Lung (tissue), 11 donors: ENCODE measurements at regions not wholly inside any gene's neighbourhood (a gene's known extent, or its start where the extent isn't known, plus 50 kb on each side); places are given as distances from the start of the nearest gene placed in this dataset.

Source experiments
- ATAC-seq: fragments of 200-7000 bp; cut with Tn5 transposase; one replicate; pipeline ENCODE4 v1.9.1; 2020; ENCODE audit warnings: moderate number of reproducible peaks; ENCODE audit not compliant: insufficient read depth, low FRiP score
- DNase-seq, 3 donors: peaks; one replicate each; pipeline ENCODE4 v3.0.0-alpha.2; 2013 to 2017
- H3K27ac ChIP-seq, 2 donors: one replicate each; pipeline ENCODE4 v1.5.1; 2013; ENCODE audit warnings: mild to moderate bottlenecking in 2 of 2, moderate library complexity in 2 of 2, control low read depth in 1 of 2, inconsistent platforms in 1 of 2, low read depth in 1 of 2, low read length in 1 of 2
- H3K27me3 ChIP-seq, 3 donors: one replicate each; pipeline ENCODE4 v1.5.1; 2013; ENCODE audit warnings: low read length in 2 of 3; ENCODE audit not compliant: control insufficient read depth in 3 of 3, insufficient read depth in 3 of 3
- H3K36me3 ChIP-seq, 4 donors: one replicate each; pipeline ENCODE4 v1.5.1; 2013; ENCODE audit warnings: low read length in 4 of 4, mild to moderate bottlenecking in 1 of 4, moderate library complexity in 1 of 4; ENCODE audit not compliant: control insufficient read depth in 4 of 4, insufficient read depth in 4 of 4
- H3K4me1 ChIP-seq, 5 donors: one replicate each; pipeline ENCODE4 v1.5.1; 2013; ENCODE audit warnings: low read length in 5 of 5, mild to moderate bottlenecking in 2 of 5, moderate library complexity in 1 of 5; ENCODE audit not compliant: control insufficient read depth in 5 of 5, insufficient read depth in 5 of 5
- H3K4me3 ChIP-seq: one replicate; pipeline ENCODE4 v1.5.1; 2013; ENCODE audit warnings: mild to moderate bottlenecking, control low read depth, moderate library complexity
- H3K9ac ChIP-seq, 2 donors: one replicate each; pipeline ENCODE4 v1.5.1; 2013; ENCODE audit warnings: low read length in 2 of 2, control low read depth in 1 of 2; ENCODE audit not compliant: insufficient read depth in 1 of 2
- H3K9me3 ChIP-seq, 4 donors: one replicate each; pipeline ENCODE4 v1.5.1; 2013; ENCODE audit warnings: low read length in 3 of 4, mild to moderate bottlenecking in 1 of 4, moderate library complexity in 1 of 4; ENCODE audit not compliant: control insufficient read depth in 4 of 4, insufficient read depth in 3 of 4
- CTCF ChIP-seq: IDR thresholded peaks from 2 replicates; pipeline ENCODE4 v1.5.1; 2012; ENCODE audit warnings: mild to moderate bottlenecking; ENCODE audit errors: control extremely low read depth, extremely low read depth
- WGBS, 2 donors: extraction: QIAGEN DNeasy Blood & Tissue Kit; methylation state at CpG; one replicate each; pipeline ENCODE4 v1.1.7; 2013; 5-methylcytosine and 5-hydroxymethylcytosine counted together
- donor health status: control.
- donor health status: control.
- donor health status: Bipolar disorder and iron deficiency.
- donor health status: healthy.
- donor health status: DM: yes; HTN: yes; CAD: no.

- Histone ChIP-seq H3K9me3 (peaks cover 0 to 2% (median 0%) of the 10 kb centered on the region in 4 donors), H3K27me3 (no peaks in the 10 kb centered on the region), H3K9ac (no peak overlapping the region), H3K4me1 (no peaks in the 10 kb centered on the region), H3K36me3 (no peaks in the 10 kb centered on the region), H3K4me3 (no peak overlapping the region), H3K27ac (no peak overlapping the region)
- DNase-seq (no peak), ATAC-seq (no peak)
- WGBS, 2 donors: 84 to 91% methylated on average over 38 to 39 of the region's 39 CpGs
- no peak for TF ChIP-seq CTCF
These were observed 164.4 kb upstream of the ALG10B start for GRCh38 chr12:38151991-38152700.

GRCh38 chr12:38152816-38153736 is 163.5 kb upstream of the ALG10B start:
- WGBS, 2 donors: 87 to 89% methylated on average over 53 of the region's 53 CpGs
- H3K4me3 ChIP-seq: no peak overlapping the region
- H3K36me3 ChIP-seq: no peaks in the 10 kb centered on the region
- no peak for TF ChIP-seq CTCF
- H3K9me3 ChIP-seq: peaks cover 0 to 2% (median 0%) of the 10 kb centered on the region in 4 donors
- DNase-seq (no peak), ATAC-seq (no peak)
- no peaks in the 10 kb centered on the region for H3K27me3 ChIP-seq
- H3K27ac ChIP-seq: no peak overlapping the region
- H3K4me1 ChIP-seq: no peaks in the 10 kb centered on the region
- H3K9ac ChIP-seq: no peak overlapping the region

GRCh38 chr12:38153737-38154061 is 162.9 kb upstream of the ALG10B start:
- Histone ChIP-seq H3K4me3 (no peak overlapping the region), H3K4me1 (no peaks in the 10 kb centered on the region), H3K27me3 (no peaks in the 10 kb centered on the region), H3K36me3 (no peaks in the 10 kb centered on the region), H3K27ac (no peak overlapping the region), H3K9me3 (peaks cover 0 to 2% (median 0%) of the 10 kb centered on the region in 4 donors), H3K9ac (no peak overlapping the region)
- WGBS, 2 donors: 88 to 91% methylated on average over 19 of the region's 19 CpGs
- TF ChIP-seq CTCF: no peak
- no peak for DNase-seq
- no peak for ATAC-seq
